ENCODE measurements at regions not wholly inside any gene's neighbourhood (a gene's known extent, or its start where the extent isn't known, plus 50 kb on each side); places are given as distances from the start of the nearest gene placed in this dataset.

DNA sequence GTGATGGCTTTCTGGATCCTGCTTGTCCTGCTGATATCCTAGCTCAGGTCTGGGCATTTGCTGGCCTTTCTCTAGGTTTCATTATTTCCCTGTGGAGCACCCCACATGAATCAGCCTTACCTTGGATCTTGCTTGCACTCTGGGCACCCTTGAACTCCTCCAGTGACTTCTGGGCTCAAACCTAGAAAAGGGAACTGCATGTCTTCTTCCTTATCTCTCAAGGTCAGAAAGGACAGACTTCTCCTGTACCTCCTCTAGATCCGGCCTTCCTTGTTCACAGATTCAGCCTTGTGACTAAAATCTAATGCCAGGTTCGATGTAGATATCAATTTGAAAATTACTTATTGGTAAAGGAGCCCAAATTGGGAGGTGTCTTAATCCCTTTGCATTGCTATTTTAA is 267.9 kb downstream of the PARP8 start:
- no peak for TF ChIP-seq YY1 (IDR thresholded peaks at IDR 0.05; ENCODE audit: insufficient read depth, insufficient read length)
- TF ChIP-seq ZNF274 (IDR thresholded peaks at IDR 0.05; ENCODE audit: low read depth, low read length) = no peak
